ENCODE measurements at regions not wholly inside any gene's neighbourhood (a gene's known extent, or its start where the extent isn't known, plus 50 kb on each side); places are given as distances from the start of the nearest gene placed in this dataset.

GRCh38 chr5:13569090-13569715 is 375.3 kb downstream of the DNAH5 start:
- Histone ChIP-seq H4K20me1 (ENCODE audit: insufficient read depth, low read length) (no peaks in the 10 kb centered on the region), H3K4me1 (ENCODE audit: insufficient read depth, low read length, poor library complexity, severe bottlenecking) (no peaks in the 10 kb centered on the region), H3K9me2 (ENCODE audit: insufficient read depth, low read length) (no peaks in the 10 kb centered on the region), H3K4me3 (ENCODE audit: low read depth, low read length, poor library complexity, severe bottlenecking) (no peak overlapping the region), H3K27ac (ENCODE audit: low read depth, low read length, poor library complexity, severe bottlenecking) (no peak overlapping the region), H3K36me3 (ENCODE audit: insufficient read depth, low read length) (no peaks in the 10 kb centered on the region), H2AFZ (ENCODE audit: low read length) (no peak overlapping the region), H3K9me3 (ENCODE audit: low read length) (no peaks in the 10 kb centered on the region), H3K4me2 (ENCODE audit: low read length) (no peak overlapping the region), H3K79me2 (ENCODE audit: insufficient read depth, low read depth, low read length) (no peaks in the 10 kb centered on the region)
- intact Hi-C loops (cut with micrococcal nuclease; ENCODE audit: unreplicated experiment), result no loop called here
- ChIA-PET POLR2A (no interaction called here), CTCF (ENCODE audit: unreplicated experiment) (no interaction called here)
- TF ChIP-seq EZH2phosphoT487 (IDR thresholded peaks at IDR 0.05; ENCODE audit: borderline replicate concordance, low read depth, low read length), result no peak
- TF ChIP-seq CTCF (conservative IDR thresholded peaks at IDR 0.05; ENCODE audit: low read length), result no peak
- no peak for DNase-seq (ENCODE audit: low spot score)
- no TSS peak for BruUV-seq (replicated peaks)

- CTCF ChIA-PET (ENCODE audit: unreplicated experiment), result no interaction called here
- no peaks in the 10 kb centered on the region for H3K9me2 ChIP-seq (ENCODE audit: insufficient read depth, low read length)
- no peaks in the 10 kb centered on the region for H3K79me2 ChIP-seq (ENCODE audit: insufficient read depth, low read depth, low read length)
- H4K20me1 ChIP-seq (ENCODE audit: insufficient read depth, low read length), result no peaks in the 10 kb centered on the region
- H3K4me2 ChIP-seq (ENCODE audit: low read length), result no peak overlapping the region
- no peaks in the 10 kb centered on the region for H3K4me1 ChIP-seq (ENCODE audit: insufficient read depth, low read length, poor library complexity, severe bottlenecking)
- H3K4me3 ChIP-seq (ENCODE audit: low read depth, low read length, poor library complexity, severe bottlenecking), result no peak overlapping the region
- BruUV-seq (replicated peaks), result no TSS peak
- no peak for TF ChIP-seq CTCF (conservative IDR thresholded peaks at IDR 0.05; ENCODE audit: low read length)
- no peak for TF ChIP-seq EZH2phosphoT487 (IDR thresholded peaks at IDR 0.05; ENCODE audit: borderline replicate concordance, low read depth, low read length)
- H3K36me3 ChIP-seq (ENCODE audit: insufficient read depth, low read length), result no peaks in the 10 kb centered on the region
- no peak overlapping the region for H3K27ac ChIP-seq (ENCODE audit: low read depth, low read length, poor library complexity, severe bottlenecking)
- intact Hi-C loops (cut with micrococcal nuclease; ENCODE audit: unreplicated experiment), result no loop called here
- POLR2A ChIA-PET, result interaction anchor here (0.7 kb wide), 1 partner anchor 1183 kb away, joined by 3 read pairs; no protein-coding TSS in a partner anchor
- DNase-seq (ENCODE audit: low spot score), result no peak
- no peaks in the 10 kb centered on the region for H3K9me3 ChIP-seq (ENCODE audit: low read length)
- H2AFZ ChIP-seq (ENCODE audit: low read length), result no peak overlapping the region
These were observed 376.7 kb downstream of the DNAH5 start for GRCh38 chr5:13567819-13568218.

- H3K79me2 ChIP-seq (ENCODE audit: insufficient read depth, low read depth, low read length), result no peaks in the 10 kb centered on the region
- no peak for DNase-seq (ENCODE audit: low spot score)
- H3K4me3 ChIP-seq (ENCODE audit: low read depth, low read length, poor library complexity, severe bottlenecking), result no peak overlapping the region
- no peak overlapping the region for H2AFZ ChIP-seq (ENCODE audit: low read length)
- no peaks in the 10 kb centered on the region for H3K36me3 ChIP-seq (ENCODE audit: insufficient read depth, low read length)
- H3K9me2 ChIP-seq (ENCODE audit: insufficient read depth, low read length), result no peaks in the 10 kb centered on the region
- H3K9me3 ChIP-seq (ENCODE audit: low read length), result no peaks in the 10 kb centered on the region
- BruUV-seq (replicated peaks), result no TSS peak
- CTCF ChIA-PET (ENCODE audit: unreplicated experiment), result no interaction called here
- TF ChIP-seq CTCF (conservative IDR thresholded peaks at IDR 0.05; ENCODE audit: low read length) (no peak), EZH2phosphoT487 (IDR thresholded peaks at IDR 0.05; ENCODE audit: borderline replicate concordance, low read depth, low read length) (no peak)
- no peak overlapping the region for H3K27ac ChIP-seq (ENCODE audit: low read depth, low read length, poor library complexity, severe bottlenecking)
- H4K20me1 ChIP-seq (ENCODE audit: insufficient read depth, low read length), result no peaks in the 10 kb centered on the region
- H3K4me1 ChIP-seq (ENCODE audit: insufficient read depth, low read length, poor library complexity, severe bottlenecking), result no peaks in the 10 kb centered on the region
- POLR2A ChIA-PET, result interaction anchor here (0.7 to 1.1 kb wide), 2 partner anchors 9 to 90 kb away, joined by 3 to 4 read pairs; no protein-coding TSS in a partner anchor
- H3K4me2 ChIP-seq (ENCODE audit: low read length), result no peak overlapping the region
- intact Hi-C loops (cut with micrococcal nuclease; ENCODE audit: unreplicated experiment), result no loop called here
These were observed 377.6 kb downstream of the DNAH5 start for GRCh38 chr5:13566871-13567339.
